ENCODE measurements at regions not wholly inside any gene's neighbourhood (a gene's known extent, or its start where the extent isn't known, plus 50 kb on each side); places are given as distances from the start of the nearest gene placed in this dataset.
"Not testable (repeated sequence)": the region's sequence is repeated elsewhere in the genome, so short reads cannot be mapped to it uniquely, and the experiment has no call there.

DNA sequence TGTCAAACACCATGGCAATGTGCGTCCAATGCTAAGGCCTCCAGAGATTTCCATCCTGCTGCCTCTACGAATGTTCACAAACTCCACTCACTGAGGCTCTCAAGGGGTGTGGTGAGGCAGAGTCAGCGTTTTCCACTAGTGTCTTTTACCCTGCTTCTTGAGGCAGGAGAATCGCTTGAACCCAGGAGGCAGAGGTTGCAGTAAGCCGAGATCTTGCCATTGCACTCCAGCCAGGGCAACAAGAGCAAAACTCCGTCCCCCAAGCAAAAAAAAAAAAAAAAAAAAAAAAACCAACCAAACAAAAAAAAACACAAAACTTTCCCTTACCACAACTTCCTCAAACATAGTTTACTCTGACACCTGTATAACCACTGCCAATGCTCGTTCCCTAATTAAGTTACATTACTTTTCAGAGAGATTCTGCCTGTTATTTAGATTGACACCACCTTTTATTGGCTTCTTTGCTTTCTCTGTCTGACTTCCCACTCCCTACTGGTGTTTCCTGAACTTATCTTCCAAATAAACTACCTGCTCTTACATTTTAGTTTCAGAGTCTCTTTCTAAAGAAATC lies 102.1 kb upstream of the ZNF746 start:
- no peak overlapping the region for H3K27ac ChIP-seq (ENCODE audit: low read depth in 1 of 3, low read length in 2 of 3)
- H3K4me3 ChIP-seq (ENCODE audit: low read depth in 1 of 3, low read length in 3 of 3): no peak overlapping the region
- FAIRE-seq (no peak), DNase-seq (no peak)
- H3K36me3 ChIP-seq (ENCODE audit: control insufficient read depth in 3 of 3, insufficient read depth in 2 of 3, low read depth in 1 of 3, low read length in 3 of 3): peaks cover 7 to 62% (median 8%) of the 10 kb centered on the region in 3 donors
- 79 to 82% (median 80%) methylated on average over 7 of the region's 7 CpGs for whole genome bisulfite sequencing, 3 donors
- H3K27me3 ChIP-seq (ENCODE audit: control insufficient read depth in 3 of 3, insufficient read depth in 3 of 3, low read length in 3 of 3): no peaks in the 10 kb centered on the region
- H3K9me3 ChIP-seq (ENCODE audit: control insufficient read depth in 2 of 2, insufficient read depth in 1 of 2, low read depth in 1 of 2, low read length in 1 of 2): no peaks in the 10 kb centered on the region
- H3K4me1 ChIP-seq (ENCODE audit: control insufficient read depth in 3 of 3, insufficient read depth in 2 of 3, low read depth in 1 of 3, low read length in 2 of 3): no peaks in the 10 kb centered on the region

DNA sequence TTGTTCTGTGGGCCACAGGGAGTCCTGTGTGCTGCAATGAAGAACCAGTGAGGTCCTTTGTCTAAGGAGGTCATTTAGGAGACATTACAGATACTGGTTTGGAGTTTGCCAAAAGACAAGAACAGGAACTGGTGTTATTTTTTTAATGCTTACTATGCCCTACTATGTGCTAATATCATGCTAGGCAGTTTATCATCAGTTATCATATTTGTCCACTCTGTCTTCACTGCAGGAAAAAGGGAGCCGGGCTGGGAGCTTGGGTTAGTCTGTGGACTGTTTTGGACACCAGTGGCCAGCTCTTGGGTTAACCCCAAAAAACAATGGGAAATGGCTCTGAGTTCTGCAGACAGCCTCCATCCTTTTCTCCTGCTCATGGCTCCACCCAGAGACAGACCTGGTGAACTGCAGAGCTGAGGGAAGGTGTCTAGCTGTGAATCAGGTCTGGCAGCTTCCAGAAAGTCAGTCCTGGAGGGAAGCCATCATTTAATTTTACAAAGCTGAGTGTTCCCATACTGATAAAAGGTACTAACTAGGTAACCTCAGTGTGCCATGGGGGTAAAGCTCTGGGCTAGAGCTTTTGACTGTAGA lies 101.2 kb upstream of the ZNF746 start:
- Histone ChIP-seq H3K27ac (ENCODE audit: low read depth in 1 of 3, low read length in 2 of 3) (no peak overlapping the region), H3K4me3 (ENCODE audit: low read depth in 1 of 3, low read length in 3 of 3) (no peak overlapping the region), H3K27me3 (ENCODE audit: control insufficient read depth in 3 of 3, insufficient read depth in 3 of 3, low read length in 3 of 3) (no peaks in the 10 kb centered on the region), H3K9me3 (ENCODE audit: control insufficient read depth in 2 of 2, insufficient read depth in 1 of 2, low read depth in 1 of 2, low read length in 1 of 2) (no peaks in the 10 kb centered on the region), H3K36me3 (ENCODE audit: control insufficient read depth in 3 of 3, insufficient read depth in 2 of 3, low read depth in 1 of 3, low read length in 3 of 3) (peaks cover 7 to 64% (median 8%) of the 10 kb centered on the region in 3 donors), H3K4me1 (ENCODE audit: control insufficient read depth in 3 of 3, insufficient read depth in 2 of 3, low read depth in 1 of 3, low read length in 2 of 3) (no peaks in the 10 kb centered on the region)
- FAIRE-seq (no peak), DNase-seq (peak in 1 of 2 donors; percentile 5)
- 89 to 100% (median 95%) methylated on average over 1 of the region's 1 CpG for WGBS, 3 donors

DNA sequence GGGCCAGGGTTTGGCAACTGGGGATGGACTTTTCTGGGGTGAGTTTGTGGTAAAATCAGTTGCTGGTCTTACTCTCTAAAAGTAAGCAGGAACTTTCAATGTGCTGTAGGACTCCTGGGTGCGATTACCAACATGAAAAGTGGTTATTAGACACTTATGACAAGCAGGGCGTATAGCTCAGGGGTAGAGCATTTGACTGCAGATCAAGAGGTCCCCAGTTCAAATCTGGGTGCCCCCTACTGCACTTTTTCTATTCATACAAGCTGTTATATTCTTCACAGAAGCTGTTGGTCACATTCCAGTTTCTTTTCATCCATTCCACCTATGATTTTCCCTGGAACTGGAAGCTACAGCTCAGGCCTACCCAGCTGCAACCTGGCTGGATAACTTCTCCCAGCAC lies 100.2 kb upstream of the ZNF746 start:
- H3K4me3 ChIP-seq (ENCODE audit: low read depth in 1 of 3, low read length in 3 of 3); FAIRE-seq; H3K9me3 ChIP-seq (ENCODE audit: control insufficient read depth in 2 of 2, insufficient read depth in 1 of 2, low read depth in 1 of 2, low read length in 1 of 2); H3K4me1 ChIP-seq (ENCODE audit: control insufficient read depth in 3 of 3, insufficient read depth in 2 of 3, low read depth in 1 of 3, low read length in 2 of 3); DNase-seq; H3K27ac ChIP-seq (ENCODE audit: low read depth in 1 of 3, low read length in 2 of 3); H3K27me3 ChIP-seq (ENCODE audit: control insufficient read depth in 3 of 3, insufficient read depth in 3 of 3, low read length in 3 of 3): not testable (repeated sequence)
- peaks cover 5 to 64% (median 7%) of the 10 kb centered on the region in 3 donors for H3K36me3 ChIP-seq (ENCODE audit: control insufficient read depth in 3 of 3, insufficient read depth in 2 of 3, low read depth in 1 of 3, low read length in 3 of 3)
- WGBS, 3 donors: 91 to 99% (median 95%) methylated on average over 2 of the region's 2 CpGs

DNA sequence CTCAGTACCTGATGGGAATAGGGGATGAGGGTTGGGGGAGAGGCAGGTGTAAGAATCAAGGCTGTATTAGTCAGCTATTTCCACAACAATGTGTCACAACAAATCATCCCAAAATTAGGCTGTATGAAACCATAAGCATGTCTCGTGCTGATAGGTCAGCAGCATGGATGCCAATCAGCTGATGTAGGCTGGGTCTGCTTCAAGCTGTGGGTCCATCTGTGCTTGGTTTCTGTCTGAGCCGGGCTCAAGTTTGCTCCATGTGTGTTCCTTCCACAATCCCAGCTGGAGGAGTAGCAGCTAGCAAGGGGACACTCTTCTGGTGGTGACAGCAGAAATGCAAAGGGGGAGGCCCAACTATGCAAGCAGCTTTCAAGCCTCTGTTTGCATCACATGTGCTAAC lies 97.9 kb upstream of the ZNF746 start:
- Histone ChIP-seq H3K9me3 (ENCODE audit: control insufficient read depth in 2 of 2, insufficient read depth in 1 of 2, low read depth in 1 of 2, low read length in 1 of 2) (no peaks in the 10 kb centered on the region), H3K27me3 (ENCODE audit: control insufficient read depth in 3 of 3, insufficient read depth in 3 of 3, low read length in 3 of 3) (no peaks in the 10 kb centered on the region), H3K4me3 (ENCODE audit: low read depth in 1 of 3, low read length in 3 of 3) (no peak overlapping the region), H3K27ac (ENCODE audit: low read depth in 1 of 3, low read length in 2 of 3) (no peak overlapping the region), H3K4me1 (ENCODE audit: control insufficient read depth in 3 of 3, insufficient read depth in 2 of 3, low read depth in 1 of 3, low read length in 2 of 3) (no peaks in the 10 kb centered on the region), H3K36me3 (ENCODE audit: control insufficient read depth in 3 of 3, insufficient read depth in 2 of 3, low read depth in 1 of 3, low read length in 3 of 3) (peaks cover 3 to 56% (median 4%) of the 10 kb centered on the region in 3 donors)
- FAIRE-seq (no peak), DNase-seq (no peak)
- 95 to 98% (median 96%) methylated on average over 2 of the region's 2 CpGs for WGBS, 3 donors

DNA sequence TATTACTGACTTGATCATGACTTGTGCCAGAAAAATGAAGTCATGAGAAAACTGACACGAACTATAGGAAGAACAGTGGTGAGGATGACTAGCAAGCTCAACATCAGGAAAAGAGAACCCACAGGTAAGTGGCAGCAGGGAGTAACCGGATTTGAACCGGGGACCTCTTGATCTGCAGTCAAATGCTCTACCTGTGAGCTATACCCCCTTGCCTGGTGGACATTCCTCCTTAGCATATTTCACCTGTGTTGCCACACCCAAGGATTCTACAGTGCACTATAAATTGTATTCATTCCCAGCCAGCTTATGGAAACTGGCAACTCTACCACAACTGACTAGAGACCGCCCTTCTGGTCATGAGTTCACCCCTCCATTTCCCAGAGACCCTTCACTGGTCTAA lies 97.5 kb upstream of the ZNF746 start:
- no peak overlapping the region for H3K4me3 ChIP-seq (ENCODE audit: low read depth in 1 of 3, low read length in 3 of 3)
- no peaks in the 10 kb centered on the region for H3K27me3 ChIP-seq (ENCODE audit: control insufficient read depth in 3 of 3, insufficient read depth in 3 of 3, low read length in 3 of 3)
- no peak for FAIRE-seq
- no peaks in the 10 kb centered on the region for H3K4me1 ChIP-seq (ENCODE audit: control insufficient read depth in 3 of 3, insufficient read depth in 2 of 3, low read depth in 1 of 3, low read length in 2 of 3)
- H3K27ac ChIP-seq (ENCODE audit: low read depth in 1 of 3, low read length in 2 of 3): no peak overlapping the region
- H3K36me3 ChIP-seq (ENCODE audit: control insufficient read depth in 3 of 3, insufficient read depth in 2 of 3, low read depth in 1 of 3, low read length in 3 of 3): peaks cover 3 to 59% (median 4%) of the 10 kb centered on the region in 3 donors
- 94 to 97% (median 96%) methylated on average over 4 of the region's 4 CpGs for WGBS, 3 donors
- no peaks in the 10 kb centered on the region for H3K9me3 ChIP-seq (ENCODE audit: control insufficient read depth in 2 of 2, insufficient read depth in 1 of 2, low read depth in 1 of 2, low read length in 1 of 2)
- DNase-seq: no peak

DNA sequence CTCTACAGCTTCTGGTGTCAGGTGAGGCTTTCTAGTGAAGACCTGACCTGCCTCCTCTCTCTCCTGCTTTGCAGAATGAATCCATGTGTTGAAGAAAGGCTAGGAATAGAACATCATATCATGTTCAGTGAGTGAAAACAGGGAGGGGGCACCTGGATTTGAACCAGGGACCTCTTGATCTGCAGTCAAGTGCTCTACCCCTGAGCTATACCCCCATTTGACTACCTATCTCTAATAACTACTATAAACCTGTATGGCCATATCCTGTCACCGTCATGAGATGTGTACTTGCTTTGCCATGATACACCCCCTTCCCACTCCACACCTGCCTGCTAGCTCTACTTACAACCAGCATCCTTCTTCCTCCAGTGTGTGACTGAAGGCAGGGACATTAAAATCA lies 91.3 kb upstream of the ZNF746 start:
- Histone ChIP-seq H3K27ac (ENCODE audit: low read depth in 1 of 3, low read length in 2 of 3) (no peak overlapping the region), H3K27me3 (ENCODE audit: control insufficient read depth in 3 of 3, insufficient read depth in 3 of 3, low read length in 3 of 3) (no peaks in the 10 kb centered on the region), H3K36me3 (ENCODE audit: control insufficient read depth in 3 of 3, insufficient read depth in 2 of 3, low read depth in 1 of 3, low read length in 3 of 3) (peaks cover 4 to 53% (median 8%) of the 10 kb centered on the region in 3 donors), H3K4me1 (ENCODE audit: control insufficient read depth in 3 of 3, insufficient read depth in 2 of 3, low read depth in 1 of 3, low read length in 2 of 3) (no peaks in the 10 kb centered on the region), H3K4me3 (ENCODE audit: low read depth in 1 of 3, low read length in 3 of 3) (no peak overlapping the region), H3K9me3 (ENCODE audit: control insufficient read depth in 2 of 2, insufficient read depth in 1 of 2, low read depth in 1 of 2, low read length in 1 of 2) (peaks cover 0 to 3% of the 10 kb centered on the region in 2 donors)
- WGBS, 3 donors: 91 to 100% (median 100%) methylated on average over 1 of the region's 1 CpG
- DNase-seq (no peak), FAIRE-seq (no peak)

DNA sequence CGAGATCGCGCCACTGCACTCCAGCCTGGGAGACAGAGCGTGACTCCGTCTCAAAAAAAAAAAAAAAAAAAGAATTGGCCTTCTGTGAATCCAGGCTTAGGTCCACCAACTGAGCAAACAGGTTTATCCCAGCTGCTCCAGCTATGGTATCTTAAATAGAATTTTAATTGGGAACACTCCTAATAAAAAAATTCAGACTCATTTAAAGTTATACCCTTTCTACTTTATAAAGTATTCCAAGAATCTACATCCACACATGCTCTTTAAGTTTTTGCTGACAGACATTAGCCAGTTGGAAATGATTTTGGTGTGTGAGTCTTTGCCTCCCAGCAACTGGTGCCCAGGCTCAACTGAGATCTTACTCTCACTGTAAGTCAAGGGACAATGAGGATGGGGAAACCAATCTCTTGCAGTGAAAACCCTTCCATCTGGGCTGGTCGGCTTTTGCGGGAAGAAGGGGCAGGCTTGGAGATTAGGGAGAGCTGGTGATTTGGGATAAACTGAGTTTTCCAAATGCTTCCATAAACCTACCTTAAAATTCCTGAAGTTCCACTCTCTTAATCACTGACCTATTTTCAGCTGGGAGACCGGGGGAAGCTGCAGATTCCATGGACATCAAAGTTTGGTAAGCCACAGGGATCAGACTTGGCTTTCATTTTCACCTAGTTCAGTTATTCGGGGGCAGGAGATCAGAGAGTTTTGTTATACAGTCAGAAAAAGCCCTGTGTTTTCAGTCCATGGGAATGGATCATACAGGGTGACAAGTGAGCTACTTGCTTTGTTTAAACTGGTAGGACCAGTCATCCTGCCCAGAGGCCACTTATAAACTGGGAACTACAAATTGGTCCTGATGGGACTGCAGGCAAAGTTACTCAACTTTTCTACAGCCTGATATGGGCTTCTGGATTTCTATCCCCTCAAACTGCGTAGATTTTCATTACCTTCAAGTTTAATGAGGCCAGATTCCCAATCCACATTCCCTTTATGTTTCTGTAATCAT lies 89.3 kb upstream of the ZNF746 start:
- 86 to 94% (median 88%) methylated on average over 10 of the region's 10 CpGs for WGBS, 3 donors
- Histone ChIP-seq H3K36me3 (ENCODE audit: control insufficient read depth in 3 of 3, insufficient read depth in 2 of 3, low read depth in 1 of 3, low read length in 3 of 3) (peaks cover 4 to 52% (median 8%) of the 10 kb centered on the region in 3 donors), H3K4me3 (ENCODE audit: low read depth in 1 of 3, low read length in 3 of 3) (no peak overlapping the region), H3K4me1 (ENCODE audit: control insufficient read depth in 3 of 3, insufficient read depth in 2 of 3, low read depth in 1 of 3, low read length in 2 of 3) (no peaks in the 10 kb centered on the region), H3K27me3 (ENCODE audit: control insufficient read depth in 3 of 3, insufficient read depth in 3 of 3, low read length in 3 of 3) (no peaks in the 10 kb centered on the region), H3K27ac (ENCODE audit: low read depth in 1 of 3, low read length in 2 of 3) (no peak overlapping the region), H3K9me3 (ENCODE audit: control insufficient read depth in 2 of 2, insufficient read depth in 1 of 2, low read depth in 1 of 2, low read length in 1 of 2) (peaks cover 0 to 14% of the 10 kb centered on the region in 2 donors)
- no peak for DNase-seq
- no peak for FAIRE-seq

DNA sequence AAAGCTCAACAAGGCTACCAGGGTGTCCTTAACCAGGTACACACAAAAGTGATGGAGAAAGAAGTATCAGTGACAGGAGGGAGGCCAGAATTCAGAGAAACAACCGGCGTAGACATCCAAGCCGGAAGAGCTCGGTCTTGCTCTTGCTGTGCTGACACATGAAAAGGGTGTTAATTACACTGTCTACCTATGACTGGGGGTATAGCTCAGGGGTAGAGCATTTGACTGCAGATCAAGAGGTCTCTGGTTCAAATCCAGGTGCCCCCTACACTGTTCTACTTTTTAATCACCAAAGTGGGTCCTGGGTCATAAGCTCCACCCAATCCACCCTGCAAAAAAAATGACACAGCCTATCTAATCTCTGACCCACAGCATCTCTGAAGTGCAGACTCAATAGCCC lies 86.9 kb upstream of the ZNF746 start:
- peaks cover 4 to 51% (median 13%) of the 10 kb centered on the region in 3 donors for H3K36me3 ChIP-seq (ENCODE audit: control insufficient read depth in 3 of 3, insufficient read depth in 2 of 3, low read depth in 1 of 3, low read length in 3 of 3)
- DNase-seq (no peak), FAIRE-seq (no peak)
- H3K27ac ChIP-seq (ENCODE audit: low read depth in 1 of 3, low read length in 2 of 3): no peak overlapping the region
- 95 to 99% (median 98%) methylated on average over 4 of the region's 4 CpGs for WGBS, 3 donors
- H3K4me1 ChIP-seq (ENCODE audit: control insufficient read depth in 3 of 3, insufficient read depth in 2 of 3, low read depth in 1 of 3, low read length in 2 of 3): no peaks in the 10 kb centered on the region
- H3K4me3 ChIP-seq (ENCODE audit: low read depth in 1 of 3, low read length in 3 of 3): no peak overlapping the region
- H3K9me3 ChIP-seq (ENCODE audit: control insufficient read depth in 2 of 2, insufficient read depth in 1 of 2, low read depth in 1 of 2, low read length in 1 of 2): peaks cover 0 to 28% of the 10 kb centered on the region in 2 donors
- no peaks in the 10 kb centered on the region for H3K27me3 ChIP-seq (ENCODE audit: control insufficient read depth in 3 of 3, insufficient read depth in 3 of 3, low read length in 3 of 3)
